Pons (tissue), 1 donor: ENCODE measurements at regions not wholly inside any gene's neighbourhood (a gene's known extent, or its start where the extent isn't known, plus 50 kb on each side); places are given as distances from the start of the nearest gene placed in this dataset.
"Not testable (repeated sequence)": the region's sequence is repeated elsewhere in the genome, so short reads cannot be mapped to it uniquely, and the experiment has no call there.

Experiments used
- DNase-seq: peaks from one replicate; pipeline ENCODE4 v3.0.0-alpha.2; 2016; ENCODE audit warnings: low spot score

DNA sequence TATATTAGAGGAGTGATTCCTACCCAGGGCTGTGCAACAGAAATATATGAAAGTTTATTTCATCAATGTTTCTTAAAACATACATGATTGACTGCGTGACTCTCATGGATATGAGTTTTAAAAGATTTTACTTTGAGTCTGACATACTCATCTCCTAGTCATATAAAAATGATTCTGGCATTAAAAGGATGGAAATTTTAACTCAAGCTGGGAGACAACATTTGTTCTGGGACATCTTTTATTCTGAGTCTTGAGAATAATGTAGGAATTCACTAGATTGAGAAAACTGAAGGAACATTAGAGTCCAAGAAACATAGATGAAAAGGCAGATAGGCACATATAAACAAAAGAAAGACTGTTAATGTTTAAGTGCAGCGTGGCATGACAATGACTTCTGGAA lies 649.6 kb downstream of the SPRY1 start:
- DNase-seq, result no peak

DNA sequence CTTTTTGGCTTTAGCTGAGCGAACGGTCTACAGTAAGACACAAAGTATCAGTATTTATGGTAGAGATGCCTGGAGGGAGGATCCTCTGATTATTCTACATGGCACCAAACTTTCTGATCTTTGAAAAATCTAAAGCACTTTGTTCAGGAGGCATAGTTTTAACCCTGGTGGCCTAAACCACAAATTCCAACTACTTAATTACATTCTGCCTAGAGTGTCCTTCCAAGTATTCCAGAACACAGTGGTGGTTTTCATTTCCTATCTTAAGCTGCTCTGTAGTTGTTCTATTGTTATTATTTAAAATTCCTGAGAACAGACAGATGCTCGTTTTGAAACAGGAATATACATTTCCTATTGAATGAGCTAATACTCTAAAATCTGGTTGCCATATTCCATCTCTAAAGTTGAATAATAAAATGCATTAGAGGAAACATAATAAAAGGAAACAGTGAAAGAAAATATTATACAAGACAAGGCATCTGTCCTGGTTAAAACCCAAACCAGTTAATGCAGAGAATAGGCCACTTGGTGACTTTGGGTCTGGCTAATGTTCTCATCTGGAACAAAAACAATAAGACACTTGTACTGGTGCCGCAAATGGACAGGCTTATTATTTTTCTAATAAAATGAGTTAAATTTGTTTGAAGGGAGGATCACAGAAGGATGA lies 657.4 kb downstream of the SPRY1 start:
- DNase-seq, result no peak

DNA sequence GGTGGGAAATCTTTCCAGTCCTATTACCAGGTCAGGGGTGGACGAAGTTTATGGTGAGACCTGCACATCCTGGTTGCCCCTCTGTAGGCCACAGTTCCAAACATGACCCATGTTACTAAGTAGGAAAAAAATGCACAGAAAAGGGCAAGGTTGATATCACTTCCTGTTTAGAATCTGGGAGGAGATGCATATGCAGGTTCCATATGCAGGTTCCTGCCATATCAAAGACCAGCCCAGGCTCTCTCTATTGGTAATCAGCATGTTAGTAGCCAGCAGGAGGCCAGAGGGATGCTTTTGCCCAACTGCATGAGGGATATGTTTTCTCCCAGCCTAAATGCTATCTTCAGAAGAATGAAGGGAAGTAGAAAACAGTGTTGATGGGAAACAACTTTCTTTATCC lies 657.2 kb downstream of the ANKRD50 start:
- no peak for DNase-seq

GRCh38 chr4:124055896-124056295 lies 656.6 kb downstream of the ANKRD50 start:
- no peak for DNase-seq

- DNase-seq, result peak; percentile 67
Measured at GRCh38 chr4:124060261-124060918, 652.1 kb downstream of the ANKRD50 start.

DNA sequence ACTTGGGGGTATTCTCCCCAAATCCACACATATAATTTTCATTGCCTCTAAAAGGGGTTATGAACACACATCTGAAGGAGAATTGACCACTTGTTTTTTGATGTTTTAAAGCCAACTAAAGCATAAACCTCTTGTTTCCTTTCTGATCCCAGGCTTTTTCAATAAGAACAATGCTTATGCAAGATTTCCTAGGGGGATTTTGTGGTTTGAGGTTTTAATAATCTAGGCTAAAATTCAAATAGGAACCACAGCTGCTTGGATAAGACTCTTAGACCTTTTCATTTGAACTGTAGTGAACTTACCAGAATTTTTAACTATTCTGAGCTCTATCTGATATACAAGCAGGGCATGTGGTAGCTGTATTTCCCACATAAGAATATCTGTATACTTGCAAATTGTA lies 651.1 kb downstream of the ANKRD50 start:
- no peak for DNase-seq

DNA sequence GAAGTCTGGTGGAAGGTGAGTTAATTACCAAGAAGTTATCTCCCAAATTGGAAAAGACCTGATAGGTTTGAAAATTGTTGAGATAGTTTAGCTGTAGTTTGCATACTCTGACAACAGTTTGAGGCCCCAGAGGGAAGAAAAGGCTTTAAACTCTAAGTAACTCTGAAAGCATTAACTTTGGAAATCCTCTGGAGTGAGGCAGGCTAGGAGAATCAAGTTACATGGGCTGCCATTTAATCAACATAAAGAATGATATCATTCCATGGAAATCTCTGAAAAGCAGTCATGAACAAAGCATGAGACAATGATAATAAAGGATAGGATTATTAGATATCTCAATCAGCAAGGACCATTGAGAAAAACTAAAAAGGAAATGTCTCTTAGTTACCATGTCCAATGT lies 647.1 kb downstream of the ANKRD50 start:
- DNase-seq, result no peak

DNA sequence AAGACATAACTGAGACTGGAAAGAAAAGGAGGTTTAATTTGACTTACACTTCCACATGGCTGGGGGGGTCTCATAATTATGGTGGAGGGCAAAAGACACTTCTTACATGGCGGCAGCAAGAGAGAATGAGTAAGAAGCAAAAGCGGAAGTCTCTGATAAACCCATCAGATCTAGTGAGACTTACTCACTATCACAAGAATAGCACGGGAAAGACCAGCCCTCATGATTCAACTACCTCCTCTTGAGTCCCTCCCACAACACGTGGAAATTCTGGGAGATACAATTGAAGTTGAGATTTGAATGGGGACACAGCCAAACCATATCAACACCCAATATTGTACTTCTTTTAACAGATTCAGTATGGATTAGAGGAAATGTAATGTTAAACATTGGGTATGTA lies 646.6 kb downstream of the ANKRD50 start:
- no peak for DNase-seq

- no peak for DNase-seq
Measured at GRCh38 chr4:124066595-124066994, 645.9 kb downstream of the ANKRD50 start.

- DNase-seq, result no peak
Measured at GRCh38 chr4:124067046-124067445, 645.5 kb downstream of the ANKRD50 start.

DNA sequence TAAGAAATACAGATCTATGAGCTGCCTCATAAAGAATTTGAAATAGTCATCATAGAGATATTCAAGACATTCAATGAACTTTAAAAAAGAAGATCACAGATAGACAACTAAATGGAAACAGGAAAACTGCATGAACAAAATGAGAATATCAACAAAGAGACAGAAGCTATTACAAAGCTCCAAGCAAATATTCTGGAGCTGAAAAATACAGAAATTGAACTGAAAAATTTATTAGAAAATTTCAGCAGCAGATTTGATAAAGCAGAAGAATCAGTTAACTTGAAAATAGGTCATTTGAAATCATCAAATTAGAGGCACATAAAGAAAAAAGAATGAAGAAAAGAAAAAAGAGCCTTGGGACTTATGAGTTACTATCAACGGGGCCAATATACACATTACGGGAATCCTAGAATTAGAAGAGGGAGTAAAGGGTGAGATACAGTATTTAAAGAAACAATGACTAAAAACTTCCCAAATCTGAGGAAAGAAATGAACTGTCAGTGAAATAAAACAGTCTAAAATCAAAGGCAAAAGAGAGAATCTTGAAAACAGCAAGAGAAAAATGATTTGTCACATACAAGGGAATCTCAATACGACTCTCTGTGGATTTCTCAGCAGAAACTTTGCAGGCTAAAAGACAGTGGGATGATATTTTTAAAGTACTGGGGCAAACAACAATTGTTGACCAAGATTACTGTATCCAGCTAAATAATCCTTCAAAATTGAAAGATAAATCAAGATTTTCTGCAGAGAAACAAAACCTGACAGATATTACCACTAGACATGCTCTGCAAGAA lies 641.6 kb downstream of the ANKRD50 start:
- DNase-seq, result no peak

DNA sequence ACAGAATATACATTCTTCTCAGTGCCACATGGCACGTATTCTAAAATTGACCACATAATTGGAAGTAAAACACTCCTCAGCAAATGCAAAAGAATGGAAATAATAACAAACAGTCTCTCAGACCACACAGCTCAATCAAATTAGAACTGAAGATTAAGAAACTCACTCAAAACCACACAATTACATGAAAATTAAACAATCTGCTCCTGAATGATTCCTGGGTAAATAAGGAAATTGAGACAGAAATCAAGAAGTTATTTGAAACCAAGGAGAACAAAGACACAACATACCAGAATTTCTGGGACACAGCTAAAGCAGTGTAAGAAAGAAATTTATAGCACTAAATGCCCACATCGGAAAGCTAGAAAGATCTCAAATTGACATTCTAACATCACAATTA lies 637.3 kb downstream of the ANKRD50 start:
- not testable (repeated sequence) for DNase-seq

DNA sequence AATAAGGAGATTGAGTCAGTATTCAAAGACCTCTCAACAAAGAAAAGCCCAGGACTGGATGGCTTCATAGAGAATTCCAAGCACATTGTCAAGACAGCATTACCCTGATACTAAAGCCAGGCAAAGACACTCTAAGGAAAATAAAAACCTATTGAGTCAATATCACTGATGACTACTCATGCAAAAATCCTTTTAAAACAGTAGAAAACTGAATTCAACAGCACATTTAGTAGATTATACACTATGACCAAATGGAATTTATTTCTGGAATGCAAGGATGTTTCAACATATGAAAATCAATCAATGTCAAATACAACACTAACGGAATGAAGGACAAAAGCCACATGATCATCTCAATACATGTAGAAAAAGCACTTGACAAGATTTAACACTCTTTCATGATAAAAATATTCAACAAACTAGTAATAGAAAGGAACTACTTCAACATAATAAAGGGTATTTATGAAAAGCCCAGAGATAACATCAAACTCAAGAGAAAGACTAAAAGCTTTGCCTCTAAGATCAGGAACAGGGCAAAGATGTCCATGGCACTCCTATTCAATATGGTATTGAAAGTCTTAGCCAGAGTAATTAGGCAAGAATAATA lies 633.3 kb downstream of the ANKRD50 start:
- DNase-seq, result no peak

DNA sequence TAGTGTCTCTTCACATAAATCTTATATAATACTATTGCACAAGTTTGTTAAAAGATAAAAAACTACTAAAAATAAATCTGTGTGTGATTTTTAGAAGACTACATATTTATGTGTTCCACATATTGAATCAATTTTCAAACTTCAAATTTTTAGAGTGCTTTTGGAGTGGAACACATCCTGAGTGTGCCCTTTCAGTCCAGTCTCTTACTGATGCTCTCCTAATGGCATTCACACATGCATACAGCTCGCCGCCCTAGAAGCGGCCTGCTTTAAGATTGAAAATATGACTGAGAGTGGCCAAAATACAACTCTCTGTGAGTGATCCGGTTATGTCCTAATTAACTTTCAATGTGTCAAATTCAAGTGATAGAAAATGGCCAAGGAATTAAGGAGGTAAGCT lies 628.8 kb downstream of the ANKRD50 start:
- no peak for DNase-seq

- no peak for DNase-seq
Measured at GRCh38 chr4:124085561-124086180, 626.9 kb downstream of the ANKRD50 start.

- DNase-seq, result no peak
Measured at GRCh38 chr4:124090021-124090420, 622.5 kb downstream of the ANKRD50 start.

GRCh38 chr4:124092101-124092500 lies 620.4 kb downstream of the ANKRD50 start:
- DNase-seq, result no peak

- no peak for DNase-seq
Measured at GRCh38 chr4:124092541-124092984, 620.0 kb downstream of the ANKRD50 start.

- no peak for DNase-seq
Measured at GRCh38 chr4:124095621-124096020, 616.9 kb downstream of the ANKRD50 start.

DNA sequence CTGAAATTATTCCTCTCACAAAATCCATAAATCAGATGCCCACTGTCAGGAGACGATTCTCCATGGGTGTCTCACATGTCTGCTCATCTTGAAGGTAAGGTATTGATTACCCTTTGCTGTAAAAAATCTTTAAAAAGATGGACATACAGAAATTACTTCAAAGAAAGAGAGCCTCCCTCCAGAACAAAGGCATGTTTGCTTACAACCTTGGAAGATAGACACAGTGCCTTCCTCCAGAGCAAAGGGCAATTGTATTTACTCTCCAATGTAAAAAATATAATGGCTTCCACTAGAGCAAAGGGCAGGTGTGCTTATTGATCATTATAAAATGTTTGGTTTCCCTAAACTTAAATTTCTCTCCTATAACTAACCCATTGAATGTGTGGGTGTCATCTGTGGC lies 616.2 kb downstream of the ANKRD50 start:
- DNase-seq, result no peak

- no peak for DNase-seq
Measured at GRCh38 chr4:124097447-124097846, 615.1 kb downstream of the ANKRD50 start.

- DNase-seq, result no peak
Measured at GRCh38 chr4:124104101-124104500, 608.4 kb downstream of the ANKRD50 start.
